Activated CD4-positive, alpha-beta memory T cell treated with anti-CD3 and anti-CD28 coated beads, Interleukin-2, amount 10 ng/mL, durations not matched to agents 7 days and 5 days (primary cell): ENCODE measurements at regions not wholly inside any gene's neighbourhood (a gene's known extent, or its start where the extent isn't known, plus 50 kb on each side); places are given as distances from the start of the nearest gene placed in this dataset.

Source experiments
- CTCF ChIA-PET: fragments of 350-600 bp; sonication (Branson Sonifier 250); formaldehyde crosslinking; loops from one replicate; lab custom pipeline; 2021; ENCODE audit warnings: antibody characterized with exemption, inconsistent platforms; lab: Charles Lee
- POLR2A ChIA-PET: fragments of 350-600 bp; sonication (Branson Sonifier 250); formaldehyde crosslinking; loops from one replicate; lab custom pipeline; 2021; ENCODE audit warnings: antibody characterized with exemption; lab: Charles Lee
- DNase-seq: peaks from one replicate; pipeline ENCODE4 v3.0.0-alpha.2; 2020
- H3K27ac Mint-ChIP-seq: one replicate; pipeline ENCODE4 v1.8.0; 2021; ENCODE audit warnings: mild to moderate bottlenecking, mixed read lengths
- H3K27me3 Mint-ChIP-seq: one replicate; pipeline ENCODE4 v1.8.0; 2021; ENCODE audit warnings: mixed read lengths
- H3K36me3 Mint-ChIP-seq: one replicate; pipeline ENCODE4 v1.8.0; 2021; ENCODE audit warnings: low read depth, mixed read lengths
- H3K4me1 Mint-ChIP-seq: one replicate; pipeline ENCODE4 v1.8.0; 2021; ENCODE audit warnings: mixed read lengths
- H3K4me3 Mint-ChIP-seq: one replicate; pipeline ENCODE4 v1.8.0; 2021; ENCODE audit warnings: mild to moderate bottlenecking, mixed read lengths
- H3K9me3 Mint-ChIP-seq: one replicate; pipeline ENCODE4 v1.8.0; 2021; ENCODE audit warnings: mixed read lengths

- Mint-ChIP-seq H3K27ac (no peak overlapping the region), H3K36me3 (no peaks in the 10 kb centered on the region), H3K9me3 (no peaks in the 10 kb centered on the region), H3K27me3 (no peaks in the 10 kb centered on the region), H3K4me1 (no peaks in the 10 kb centered on the region), H3K4me3 (no peak overlapping the region)
- POLR2A ChIA-PET, result no interaction called here
- CTCF ChIA-PET, result no interaction called here
- DNase-seq, result no peak
Observed at GRCh38 chr22:49203859-49204598, 623.6 kb downstream of the BRD1 start.

- no peaks in the 10 kb centered on the region for H3K9me3 Mint-ChIP-seq
- CTCF ChIA-PET, result no interaction called here
Observed at GRCh38 chr22:49203091-49203858, 624.4 kb downstream of the BRD1 start.

GRCh38 chr22:49202226-49202625, 625.4 kb downstream of the BRD1 start:
- H3K4me3 Mint-ChIP-seq, result no peak overlapping the region
- no peaks in the 10 kb centered on the region for H3K27me3 Mint-ChIP-seq
- no peak overlapping the region for H3K27ac Mint-ChIP-seq
- ChIA-PET POLR2A (no interaction called here), CTCF (no interaction called here)
- H3K36me3 Mint-ChIP-seq, result no peaks in the 10 kb centered on the region
- DNase-seq, result no peak
- H3K4me1 Mint-ChIP-seq, result no peaks in the 10 kb centered on the region
- no peaks in the 10 kb centered on the region for H3K9me3 Mint-ChIP-seq

More at GRCh38 chr22:49203091-49203858, 624.4 kb downstream of the BRD1 start:
- DNase-seq, result no peak
- H3K4me1 Mint-ChIP-seq, result no peaks in the 10 kb centered on the region
- no peaks in the 10 kb centered on the region for H3K36me3 Mint-ChIP-seq
- no peaks in the 10 kb centered on the region for H3K27me3 Mint-ChIP-seq
- H3K4me3 Mint-ChIP-seq, result no peak overlapping the region
- H3K27ac Mint-ChIP-seq, result no peak overlapping the region
- POLR2A ChIA-PET, result no interaction called here

- Mint-ChIP-seq H3K36me3 (no peaks in the 10 kb centered on the region), H3K4me1 (no peaks in the 10 kb centered on the region), H3K27me3 (no peaks in the 10 kb centered on the region), H3K27ac (no peak overlapping the region), H3K4me3 (no peak overlapping the region), H3K9me3 (no peaks in the 10 kb centered on the region)
- ChIA-PET CTCF (no interaction called here), POLR2A (no interaction called here)
- DNase-seq, result no peak
Observed at GRCh38 chr22:49201046-49201970, 626.4 kb downstream of the BRD1 start.

- no peak for DNase-seq
- H3K27me3 Mint-ChIP-seq, result no peaks in the 10 kb centered on the region
Observed at GRCh38 chr22:49199224-49199623, 628.4 kb downstream of the BRD1 start.

GRCh38 chr22:49198705-49199084, 629.0 kb downstream of the BRD1 start:
- POLR2A ChIA-PET, result no interaction called here
- Mint-ChIP-seq H3K4me3 (no peak overlapping the region), H3K27ac (no peak overlapping the region), H3K9me3 (no peaks in the 10 kb centered on the region), H3K27me3 (no peaks in the 10 kb centered on the region), H3K36me3 (no peaks in the 10 kb centered on the region), H3K4me1 (no peaks in the 10 kb centered on the region)
- DNase-seq, result no peak
- CTCF ChIA-PET, result no interaction called here

More at GRCh38 chr22:49199224-49199623, 628.4 kb downstream of the BRD1 start:
- Mint-ChIP-seq H3K4me3 (no peak overlapping the region), H3K4me1 (no peaks in the 10 kb centered on the region), H3K27ac (no peak overlapping the region), H3K9me3 (no peaks in the 10 kb centered on the region), H3K36me3 (no peaks in the 10 kb centered on the region)
- CTCF ChIA-PET, result no interaction called here
- POLR2A ChIA-PET, result no interaction called here

- no peaks in the 10 kb centered on the region for H3K27me3 Mint-ChIP-seq
- CTCF ChIA-PET, result no interaction called here
- POLR2A ChIA-PET, result no interaction called here
- DNase-seq, result no peak
- no peak overlapping the region for H3K27ac Mint-ChIP-seq
- H3K36me3 Mint-ChIP-seq, result no peaks in the 10 kb centered on the region
- no peaks in the 10 kb centered on the region for H3K4me1 Mint-ChIP-seq
- H3K4me3 Mint-ChIP-seq, result no peak overlapping the region
- no peaks in the 10 kb centered on the region for H3K9me3 Mint-ChIP-seq
Observed at GRCh38 chr22:49197986-49198704, 629.5 kb downstream of the BRD1 start.

- DNase-seq, result no peak
- Mint-ChIP-seq H3K27ac (no peak overlapping the region), H3K36me3 (no peaks in the 10 kb centered on the region), H3K27me3 (no peaks in the 10 kb centered on the region), H3K4me3 (no peak overlapping the region), H3K4me1 (no peaks in the 10 kb centered on the region), H3K9me3 (no peaks in the 10 kb centered on the region)
- ChIA-PET CTCF (no interaction called here), POLR2A (no interaction called here)
Observed at GRCh38 chr22:49197505-49197904, 630.2 kb downstream of the BRD1 start.

- no peaks in the 10 kb centered on the region for H3K36me3 Mint-ChIP-seq
- no peak for DNase-seq
- H3K27ac Mint-ChIP-seq, result no peak overlapping the region
- POLR2A ChIA-PET, result no interaction called here
- no peak overlapping the region for H3K4me3 Mint-ChIP-seq
- CTCF ChIA-PET, result no interaction called here
- H3K27me3 Mint-ChIP-seq, result no peaks in the 10 kb centered on the region
- H3K9me3 Mint-ChIP-seq, result no peaks in the 10 kb centered on the region
- H3K4me1 Mint-ChIP-seq, result no peaks in the 10 kb centered on the region
Observed at GRCh38 chr22:49196046-49196511, 631.6 kb downstream of the BRD1 start.

- Mint-ChIP-seq H3K4me1 (no peaks in the 10 kb centered on the region), H3K27me3 (no peaks in the 10 kb centered on the region), H3K9me3 (no peaks in the 10 kb centered on the region), H3K36me3 (no peaks in the 10 kb centered on the region), H3K4me3 (no peak overlapping the region), H3K27ac (no peak overlapping the region)
- POLR2A ChIA-PET, result no interaction called here
- no peak for DNase-seq
- CTCF ChIA-PET, result no interaction called here
Observed at GRCh38 chr22:49195636-49196035, 632.0 kb downstream of the BRD1 start.

- no peaks in the 10 kb centered on the region for H3K27me3 Mint-ChIP-seq
- no peak for DNase-seq
- ChIA-PET POLR2A (no interaction called here), CTCF (no interaction called here)
- no peaks in the 10 kb centered on the region for H3K9me3 Mint-ChIP-seq
- no peaks in the 10 kb centered on the region for H3K36me3 Mint-ChIP-seq
- H3K4me1 Mint-ChIP-seq, result no peaks in the 10 kb centered on the region
- H3K4me3 Mint-ChIP-seq, result no peak overlapping the region
- H3K27ac Mint-ChIP-seq, result no peak overlapping the region
Observed at GRCh38 chr22:49193901-49194465, 633.7 kb downstream of the BRD1 start.

- POLR2A ChIA-PET, result no interaction called here
- CTCF ChIA-PET, result no interaction called here
Observed at GRCh38 chr22:49193348-49193747, 634.3 kb downstream of the BRD1 start.

More at GRCh38 chr22:49193348-49193747, 634.3 kb downstream of the BRD1 start:
- Mint-ChIP-seq H3K4me1 (no peaks in the 10 kb centered on the region), H3K4me3 (no peak overlapping the region), H3K9me3 (peaks cover 2% of the 10 kb centered on the region), H3K27me3 (no peaks in the 10 kb centered on the region), H3K27ac (no peak overlapping the region), H3K36me3 (no peaks in the 10 kb centered on the region)
- DNase-seq, result no peak
